SK-N-DZ (cell line): ENCODE measurements at regions not wholly inside any gene's neighbourhood (a gene's known extent, or its start where the extent isn't known, plus 50 kb on each side); places are given as distances from the start of the nearest gene placed in this dataset.

Source experiments
- DNase-seq: peaks from one replicate; pipeline ENCODE4 v3.0.0-alpha.2; 2015; ENCODE audit warnings: low spot score

DNA sequence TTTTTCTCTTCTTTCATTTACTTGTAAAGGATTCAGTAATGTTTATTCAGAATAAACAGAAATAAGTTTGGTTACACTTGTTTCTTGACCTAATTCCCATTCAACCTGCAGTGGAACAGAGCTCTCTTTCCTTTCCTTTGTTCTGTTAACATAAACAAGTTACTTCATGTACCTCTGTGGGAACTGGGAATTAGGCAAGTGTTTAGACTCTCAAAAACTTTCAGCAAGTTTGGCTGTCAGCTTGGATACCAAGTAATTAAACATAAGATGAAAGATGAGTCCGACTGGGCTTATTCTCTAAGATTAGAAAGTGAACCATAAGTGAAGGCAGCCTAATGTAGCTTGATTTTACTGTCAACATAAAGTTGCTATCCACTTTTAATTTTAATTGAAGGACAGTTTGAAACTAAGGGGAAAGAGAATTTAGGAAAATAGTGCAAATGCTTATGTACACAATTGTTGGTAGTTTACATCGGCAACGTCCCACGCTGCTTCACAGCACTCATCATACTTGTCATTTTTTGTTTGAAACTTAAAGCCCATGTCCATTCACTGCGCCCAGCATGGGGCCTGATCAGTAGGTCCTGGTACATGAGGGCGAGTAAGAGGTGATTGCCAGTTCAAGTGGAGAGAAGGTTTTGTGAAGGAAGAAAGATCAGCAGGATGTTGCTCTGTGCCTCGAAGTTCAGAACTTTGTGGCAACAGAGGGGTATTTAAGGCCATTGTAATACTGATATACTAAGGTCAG lies 113.0 kb downstream of the PLEKHG1 start:
- no peak for DNase-seq

DNA sequence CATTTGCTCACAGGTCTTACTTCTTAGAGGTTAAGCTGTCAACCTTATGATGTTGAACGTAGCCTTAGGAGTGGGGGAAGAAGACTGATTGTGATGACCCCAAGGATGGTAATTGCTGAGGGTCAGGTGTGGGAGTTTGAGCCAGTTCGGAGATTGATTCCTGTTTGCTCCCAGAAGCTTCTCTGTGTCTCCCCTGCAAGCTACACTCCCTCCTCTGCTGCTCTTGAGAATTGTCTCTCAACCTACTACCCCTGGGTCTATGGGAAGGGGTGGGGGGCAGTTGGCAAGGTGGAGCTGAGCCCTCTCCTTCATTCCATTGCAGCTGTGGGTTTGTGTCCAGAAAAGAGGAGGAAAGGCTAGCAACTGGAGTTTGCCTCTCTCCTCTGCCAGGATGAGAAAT lies 113.8 kb downstream of the PLEKHG1 start:
- no peak for DNase-seq

DNA sequence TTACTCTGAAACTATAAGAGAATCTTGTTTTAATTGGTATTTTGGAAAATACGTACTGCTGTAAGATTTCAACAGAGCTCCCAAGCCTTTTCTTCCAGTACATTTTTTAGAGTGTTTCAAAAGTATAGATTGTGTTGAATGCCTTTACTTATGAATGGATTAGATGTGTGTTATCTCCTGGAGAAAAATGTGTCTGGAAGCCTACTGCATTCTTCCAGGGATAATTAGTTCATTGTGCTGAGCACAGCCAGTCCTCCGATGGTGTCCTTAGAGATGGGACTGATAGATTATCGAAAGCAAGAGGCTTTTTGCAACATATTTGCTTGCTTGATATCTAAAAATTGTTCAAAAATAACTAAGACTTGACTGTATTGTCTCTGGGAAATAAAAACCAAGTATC lies 114.2 kb downstream of the PLEKHG1 start:
- no peak for DNase-seq

DNA sequence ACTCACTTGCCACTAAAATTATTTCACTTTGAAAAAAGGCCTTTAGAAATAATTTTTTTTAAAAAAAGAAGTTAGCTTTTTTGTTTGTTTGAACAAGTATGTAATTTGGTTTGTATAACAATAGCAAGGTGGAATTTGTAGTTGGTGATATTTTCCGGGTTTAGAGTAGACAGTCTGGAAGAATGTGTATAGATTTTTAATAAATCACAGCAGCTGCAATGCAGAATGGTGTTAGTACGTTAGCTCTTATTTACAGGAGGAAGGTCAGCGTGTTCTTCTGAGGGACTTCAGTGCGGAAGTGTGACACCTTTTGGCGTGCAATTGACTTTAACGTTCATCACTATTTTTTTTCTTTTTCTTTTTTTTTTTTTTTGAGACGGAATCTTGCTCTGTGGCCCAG lies 115.4 kb downstream of the PLEKHG1 start:
- no peak for DNase-seq

DNA sequence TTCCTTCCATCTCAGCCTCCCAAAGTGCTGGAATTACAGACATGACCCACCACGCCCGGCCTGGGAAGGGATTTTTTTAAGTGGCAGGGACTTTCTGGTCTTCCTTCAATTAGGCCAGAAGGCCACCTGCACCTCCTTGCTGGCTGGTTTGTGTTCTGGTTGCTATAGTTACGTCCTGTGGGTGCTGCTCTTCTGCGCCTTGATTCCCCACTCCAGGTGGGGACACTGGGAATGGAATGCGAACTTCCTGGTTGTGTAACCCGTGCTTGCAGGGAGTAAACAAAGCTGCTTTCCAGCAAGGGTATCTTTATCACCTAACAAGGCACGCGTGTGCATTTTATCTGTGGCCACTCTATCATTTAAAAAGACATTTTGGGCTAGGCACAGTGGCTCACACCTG lies 117.7 kb downstream of the PLEKHG1 start:
- DNase-seq: no peak

DNA sequence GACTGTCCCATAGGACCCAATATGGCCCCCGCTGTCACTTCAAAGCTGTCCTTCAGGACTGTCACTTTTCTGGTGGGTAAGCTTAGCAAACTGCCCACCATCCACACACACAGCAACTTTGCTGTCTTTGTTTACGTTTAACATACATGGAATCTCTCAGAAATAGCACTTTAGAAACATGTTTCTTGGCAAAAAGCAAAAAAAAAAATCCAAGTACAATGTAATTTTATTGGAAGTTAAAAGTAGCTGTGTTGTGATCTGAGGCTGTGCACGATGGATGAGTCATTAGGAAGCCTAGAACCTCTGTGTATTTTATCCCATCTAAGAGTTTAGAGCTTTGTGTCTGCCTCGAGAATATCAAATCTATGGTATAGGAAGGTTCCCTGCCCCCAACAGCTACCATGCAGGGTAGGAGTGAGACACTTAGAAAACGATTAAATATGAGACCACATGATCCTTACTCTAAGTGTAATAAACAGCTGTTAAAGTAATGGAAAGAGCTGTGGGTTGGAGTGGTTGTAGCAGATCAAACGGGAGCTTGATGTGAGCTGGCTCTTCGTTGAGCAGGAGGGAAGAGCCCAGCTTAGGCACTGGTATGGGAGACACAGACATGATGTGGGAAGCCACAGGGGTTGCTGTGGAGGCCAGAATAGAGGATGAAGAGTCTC lies 119.5 kb downstream of the PLEKHG1 start:
- DNase-seq: no peak

DNA sequence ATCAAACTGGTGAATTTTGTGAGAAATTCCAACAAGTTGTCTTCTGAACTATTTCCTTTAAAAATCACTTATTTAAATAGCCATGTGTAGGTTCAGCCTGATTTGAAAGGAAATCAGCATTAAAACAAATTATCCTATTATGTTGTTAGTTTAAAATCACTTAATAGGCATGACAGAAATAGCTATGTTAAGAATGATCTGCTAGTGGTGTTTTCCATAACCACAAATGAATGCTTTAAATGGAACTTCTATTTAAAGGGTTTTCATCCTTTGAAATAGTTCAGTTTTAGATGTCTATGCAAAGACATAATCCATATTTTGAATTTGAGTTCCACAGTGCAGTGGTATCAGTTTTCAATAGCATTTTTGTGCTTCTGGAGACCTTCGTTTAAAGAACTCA lies 120.1 kb downstream of the PLEKHG1 start:
- no peak for DNase-seq

DNA sequence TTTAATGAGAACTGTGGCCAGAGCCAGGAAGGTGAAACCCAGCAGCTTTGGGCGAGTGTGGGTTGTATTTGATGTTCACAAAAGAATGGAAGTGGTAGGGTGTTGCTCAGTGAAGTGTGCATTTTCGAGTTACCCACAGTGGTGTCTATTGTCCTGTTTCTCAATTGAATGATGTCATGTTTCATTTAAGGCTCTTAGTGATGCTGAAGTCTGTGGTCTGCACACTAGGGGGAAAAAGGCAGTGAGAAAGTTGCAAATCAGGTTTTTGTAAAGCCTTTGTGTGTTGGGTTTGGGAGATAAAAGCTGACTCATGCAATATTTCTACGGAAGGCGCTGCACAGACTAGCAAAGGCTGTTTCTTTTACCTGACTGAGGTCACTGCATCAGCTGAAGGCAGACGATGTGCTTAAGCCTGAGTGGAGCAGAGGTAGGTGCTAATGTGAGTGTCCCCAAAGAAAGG lies 121.1 kb downstream of the PLEKHG1 start:
- no peak for DNase-seq

DNA sequence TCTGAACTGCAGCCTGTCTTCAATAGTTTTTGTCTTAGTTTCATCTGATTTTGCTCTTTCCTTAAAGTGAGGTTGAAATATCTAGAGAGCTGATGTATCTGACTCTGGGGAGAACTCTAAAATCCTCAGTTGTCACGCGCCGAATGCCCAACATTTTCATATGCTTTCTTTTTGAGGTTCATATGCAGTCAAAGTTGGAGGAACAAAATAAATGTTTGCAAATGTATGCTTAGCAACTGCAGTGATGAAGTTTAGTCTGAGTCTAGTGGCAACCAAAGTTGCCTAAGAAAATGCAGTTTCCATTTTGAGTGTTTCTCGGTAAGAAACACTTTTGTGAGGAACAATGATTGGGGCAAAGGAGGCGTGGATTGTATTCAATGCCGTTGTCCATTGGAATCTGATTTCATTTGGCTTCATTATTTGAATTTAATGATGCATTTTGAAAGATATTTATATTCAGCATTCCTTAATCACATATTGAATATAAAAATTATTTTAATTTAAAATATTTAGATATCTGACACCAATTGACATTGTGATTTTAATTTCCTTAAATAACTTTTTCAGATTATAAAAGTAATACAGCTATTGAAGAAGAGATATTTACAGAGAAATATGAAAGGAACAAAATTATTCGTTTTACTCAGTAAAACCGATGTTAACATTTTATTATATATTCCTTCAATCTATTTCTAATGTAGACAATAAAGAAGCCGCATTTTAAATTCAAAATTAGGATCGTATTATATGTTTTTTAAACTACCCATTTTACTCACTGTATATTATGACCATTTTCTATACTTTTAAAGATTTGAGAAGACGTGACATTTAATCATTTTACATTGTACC lies 122.0 kb downstream of the PLEKHG1 start:
- no peak for DNase-seq

DNA sequence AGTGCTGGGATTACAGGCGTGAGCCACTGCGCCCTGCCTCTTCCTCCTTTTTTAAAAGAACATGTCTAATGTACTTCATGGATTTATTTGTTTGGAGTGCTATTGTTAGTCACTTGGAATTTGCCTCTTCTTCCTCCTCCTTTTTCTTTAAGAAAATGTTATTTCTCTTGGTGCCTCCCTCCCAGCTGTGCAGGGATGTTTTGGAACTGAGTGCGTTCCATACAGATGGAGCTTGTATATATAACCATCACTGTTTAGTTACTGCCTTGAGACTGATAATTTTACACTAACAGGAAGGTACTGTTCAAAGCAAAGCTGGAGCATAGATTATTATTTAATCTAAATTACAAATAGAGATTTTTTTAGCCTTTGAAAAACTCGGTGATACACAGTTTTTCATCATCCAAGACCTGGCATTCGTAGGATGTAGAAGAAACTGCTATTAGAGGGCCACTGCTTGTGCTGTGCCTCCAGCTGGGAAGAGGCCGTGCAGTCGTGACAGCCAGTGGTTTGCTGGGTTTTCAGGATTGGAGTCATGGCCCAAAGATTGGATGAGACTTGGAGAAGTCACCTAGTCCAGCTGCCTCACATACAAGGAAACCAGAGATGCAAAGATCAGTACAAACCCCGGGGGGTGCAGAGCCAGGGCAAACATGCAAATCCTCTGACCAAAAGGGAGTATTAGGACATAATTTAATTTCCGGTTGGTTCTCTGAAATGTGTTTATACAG lies 123.1 kb downstream of the PLEKHG1 start:
- no peak for DNase-seq

DNA sequence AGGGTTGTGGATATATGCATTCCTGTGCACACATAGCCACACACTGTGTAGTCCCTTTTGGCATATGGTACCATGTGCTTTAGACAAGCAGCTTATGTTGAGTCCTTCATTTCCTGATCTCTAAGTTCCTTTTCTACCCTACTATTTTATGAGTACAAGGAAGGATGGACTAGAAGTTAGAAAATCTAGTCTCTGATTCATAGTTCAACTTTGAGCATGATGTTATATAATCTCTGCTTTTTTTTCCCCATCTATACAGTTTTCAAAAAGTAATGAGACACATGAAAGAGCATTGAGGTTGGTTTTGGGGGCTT lies 123.6 kb downstream of the PLEKHG1 start:
- DNase-seq: no peak

DNA sequence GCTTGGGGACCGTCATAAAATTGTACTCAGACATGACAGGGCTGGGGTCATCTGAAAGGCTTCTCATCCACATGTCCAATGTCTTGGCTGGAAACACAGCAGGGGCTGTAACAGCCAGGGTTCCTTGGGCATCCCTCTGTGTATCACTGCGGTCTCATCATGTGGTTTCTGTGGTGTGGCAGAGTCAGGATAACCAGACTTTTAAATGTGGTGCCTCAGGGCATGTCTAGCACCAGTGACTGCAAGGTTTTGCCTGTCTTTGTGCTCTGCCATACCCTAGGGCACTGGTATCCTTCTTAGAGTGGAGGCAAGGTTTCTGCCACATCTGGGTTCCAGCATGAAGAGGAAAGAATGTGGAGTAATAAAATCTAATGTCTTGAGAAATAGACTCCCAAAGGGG lies 124.2 kb downstream of the PLEKHG1 start:
- DNase-seq: no peak

DNA sequence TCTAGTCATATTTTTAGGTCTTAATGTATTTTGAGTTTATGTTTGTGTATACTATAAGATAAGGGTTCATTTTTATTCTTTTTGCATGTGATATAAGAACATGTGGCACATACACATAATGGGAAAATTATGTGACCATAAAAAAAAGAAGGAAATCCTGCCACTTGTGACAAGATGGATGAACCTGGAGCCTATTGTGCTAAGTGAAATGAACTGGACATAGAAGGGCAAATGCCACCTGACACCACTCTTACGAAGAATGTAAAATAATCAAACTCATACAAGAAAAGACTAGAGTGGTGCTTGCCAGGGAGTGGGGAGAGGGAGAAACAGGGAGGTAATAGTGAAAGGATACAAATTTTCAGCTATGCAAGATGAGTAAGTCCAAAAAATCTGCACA lies 126.1 kb downstream of the PLEKHG1 start:
- DNase-seq: no peak

DNA sequence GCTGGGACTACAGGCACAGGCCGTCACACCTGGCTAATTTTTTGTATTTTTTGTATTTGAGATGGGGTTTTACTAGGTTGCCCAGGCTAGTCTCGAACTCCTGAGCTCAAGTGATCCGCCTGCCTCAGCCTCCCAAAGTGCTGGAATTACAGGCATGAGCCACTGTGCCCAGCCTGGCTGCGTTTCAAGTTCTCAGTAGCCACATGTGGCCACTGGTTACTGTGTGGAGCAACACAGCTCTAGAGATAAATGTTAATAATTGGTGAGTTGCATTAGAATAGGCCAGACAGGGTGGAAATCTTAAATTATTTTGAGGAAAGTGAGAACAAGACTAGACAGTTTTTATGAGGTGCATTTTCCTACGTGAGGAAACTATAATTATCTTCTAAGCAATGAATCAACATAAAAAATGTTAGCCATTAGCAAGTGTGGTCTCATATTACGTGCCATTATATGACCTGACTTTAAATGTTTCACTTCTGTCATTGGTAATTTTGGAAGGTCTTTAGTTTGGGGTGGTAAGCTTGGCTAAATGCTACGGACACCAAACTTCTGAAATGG lies 129.6 kb downstream of the PLEKHG1 start:
- DNase-seq: no peak

DNA sequence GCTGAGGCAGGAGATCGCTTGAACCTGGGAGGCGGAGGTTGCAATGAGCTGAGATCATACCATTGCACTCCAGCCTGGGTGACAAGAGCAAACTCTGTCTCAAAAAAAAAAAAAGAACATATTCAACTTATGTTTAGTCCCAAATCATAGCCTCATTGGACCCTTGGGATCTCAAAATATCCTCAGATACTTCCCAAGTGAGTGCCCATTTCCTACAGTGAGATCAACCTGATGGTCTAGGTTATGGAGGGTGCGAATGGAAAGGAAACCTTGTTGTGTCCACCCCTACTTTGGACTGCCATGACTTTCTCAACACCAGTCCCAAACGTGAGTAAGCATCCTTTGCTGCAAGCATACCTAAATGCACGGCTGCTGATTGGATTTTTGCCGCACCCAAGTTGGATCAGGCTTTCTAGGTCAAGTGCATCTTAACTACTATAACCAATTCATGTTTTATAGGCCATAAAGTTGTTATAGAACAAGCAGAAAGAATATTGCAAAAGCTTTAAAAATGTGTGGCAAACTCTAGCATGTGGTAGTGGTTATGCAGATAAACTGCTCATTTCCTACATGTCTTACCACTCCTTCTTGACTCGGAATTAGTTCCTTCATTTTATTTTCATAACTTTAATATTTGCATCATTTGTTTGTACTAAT lies 131.2 kb downstream of the PLEKHG1 start:
- no peak for DNase-seq

DNA sequence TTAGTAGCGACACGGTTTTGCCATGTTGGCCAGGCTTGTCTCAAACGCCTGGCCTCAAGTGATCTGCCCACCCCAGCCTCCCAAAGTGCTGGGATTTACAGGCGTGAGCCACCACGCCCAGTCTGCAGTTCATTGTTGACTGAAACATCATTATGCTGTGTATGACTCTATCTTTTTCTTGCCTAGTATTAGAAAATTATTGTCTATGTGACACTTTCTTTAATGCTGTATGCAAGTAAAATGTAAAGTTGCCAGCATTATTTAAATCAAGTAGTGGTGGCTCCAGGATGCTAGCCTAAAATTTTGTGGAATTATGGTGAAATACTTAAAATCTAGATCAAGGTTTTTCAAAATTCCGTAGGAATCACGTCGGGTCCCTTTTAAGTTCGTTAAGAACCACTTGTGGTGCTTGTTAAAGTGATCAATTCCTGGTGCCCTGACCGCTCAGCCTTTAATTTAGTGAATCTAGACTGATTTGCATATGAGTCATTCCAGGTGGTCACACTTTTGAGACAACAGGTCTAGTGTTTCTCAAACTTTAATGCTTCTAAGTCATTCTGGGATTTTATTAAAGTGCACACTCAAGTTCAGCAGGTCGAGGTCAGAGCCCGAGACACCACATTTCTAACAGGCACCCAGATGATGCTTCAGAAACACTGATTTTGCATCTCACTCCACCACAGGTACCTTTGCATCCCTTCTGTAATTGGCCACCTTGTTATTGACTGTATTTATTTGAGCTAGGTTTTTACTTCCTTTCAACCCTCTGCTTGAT lies 132.6 kb upstream of the MTHFD1L start:
- no peak for DNase-seq

DNA sequence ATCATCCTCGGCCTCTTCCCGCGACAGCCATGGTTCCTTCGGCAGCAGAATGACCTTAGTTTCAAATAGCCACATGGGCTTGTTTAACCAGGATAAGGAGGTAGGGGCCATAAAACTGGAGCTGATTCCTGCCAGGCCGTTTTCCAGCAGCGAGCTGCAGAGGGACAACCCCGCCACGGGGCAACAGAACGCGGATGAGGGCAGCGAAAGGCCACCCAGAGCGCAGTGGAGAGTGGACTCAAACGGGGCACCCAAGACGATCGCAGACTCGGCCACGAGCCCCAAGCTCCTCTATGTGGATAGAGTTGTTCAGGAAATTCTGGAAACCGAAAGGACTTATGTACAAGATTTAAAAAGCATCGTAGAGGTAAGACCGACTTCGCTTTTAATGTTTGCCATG lies 131.8 kb upstream of the MTHFD1L start:
- DNase-seq: no peak

DNA sequence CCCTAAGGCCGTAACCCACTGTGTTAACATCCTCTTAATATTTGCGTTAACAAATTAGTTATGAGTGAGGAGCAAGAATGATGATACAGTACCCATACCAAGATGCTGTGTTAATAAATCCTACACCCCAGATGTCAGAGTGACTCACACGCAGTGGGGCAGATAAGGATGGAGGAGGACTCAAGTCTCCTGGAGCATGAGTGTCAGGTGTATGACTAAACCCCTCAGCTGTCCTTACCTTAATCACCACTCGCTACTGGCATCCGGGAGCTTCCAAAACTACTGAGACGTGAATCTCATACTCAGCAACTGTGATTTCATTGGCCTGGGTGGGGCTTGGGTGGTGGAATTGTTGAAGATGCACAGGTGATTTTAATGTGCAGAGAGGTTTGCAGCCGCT lies 131.3 kb upstream of the MTHFD1L start:
- no peak for DNase-seq

DNA sequence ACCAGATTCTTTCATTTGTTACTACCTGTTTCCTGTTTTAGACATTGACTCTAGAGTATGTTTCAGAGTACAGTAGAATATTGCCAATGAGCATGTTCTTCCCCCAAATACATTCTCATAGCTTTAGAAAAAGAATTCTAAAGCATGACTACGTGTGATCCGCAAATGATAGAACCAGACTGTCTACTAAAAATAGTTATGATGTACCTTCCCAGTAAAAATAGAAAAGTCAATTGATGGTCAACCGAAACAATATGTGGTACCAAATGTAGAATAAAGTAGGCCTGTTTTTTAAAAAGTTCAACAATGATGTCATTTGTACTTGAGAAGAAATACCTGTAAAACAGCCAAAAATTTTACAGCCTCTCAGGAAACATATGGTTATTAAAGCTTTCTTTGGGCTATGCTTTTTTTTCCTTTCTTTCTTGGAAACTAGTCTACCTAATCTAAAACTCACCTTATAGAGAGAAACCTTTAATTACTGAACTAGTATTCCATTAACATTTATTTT lies 130.1 kb upstream of the MTHFD1L start:
- DNase-seq: no peak

DNA sequence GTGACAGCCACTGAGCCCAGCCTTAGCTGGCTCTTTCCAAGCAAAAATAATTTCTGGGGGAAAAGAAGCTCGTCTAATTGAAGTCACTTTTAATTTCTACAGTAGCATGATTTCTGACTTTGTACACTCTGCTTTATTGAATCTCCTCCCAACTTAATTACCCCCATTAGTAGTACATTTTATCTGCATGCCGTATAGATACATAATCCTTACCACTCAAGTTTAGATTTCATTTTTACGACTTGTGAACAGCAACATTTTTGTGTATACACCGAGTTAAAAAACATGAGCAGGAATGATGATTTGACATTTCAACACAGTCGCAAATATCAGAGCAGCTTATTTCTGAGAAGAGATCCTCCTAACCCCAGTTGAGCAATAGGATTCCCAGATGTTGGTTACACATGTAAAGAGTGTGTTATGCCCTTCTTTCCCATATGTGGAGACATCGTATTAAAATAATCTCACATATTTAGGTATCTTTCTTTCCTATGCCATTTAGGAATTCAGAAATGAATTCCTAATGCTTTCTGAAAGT lies 127.3 kb upstream of the MTHFD1L start:
- no peak for DNase-seq
